Body of pancreas (tissue), 4 donors: ENCODE measurements at regions not wholly inside any gene's neighbourhood (a gene's known extent, or its start where the extent isn't known, plus 50 kb on each side); places are given as distances from the start of the nearest gene placed in this dataset.
"Not testable (repeated sequence)": the region's sequence is repeated elsewhere in the genome, so short reads cannot be mapped to it uniquely, and the experiment has no call there.

Experiments
- ATAC-seq: fragments of 150-250 bp; one replicate; pipeline ENCODE4 v1.9.1; 2016
- DNase-seq, 4 donors: peaks; one replicate each; pipeline ENCODE4 v3.0.0-alpha.2; 2019
- H3K27ac ChIP-seq, 4 donors: fragments of 200-600 bp; sonication (generic); 1 replicate in 3 of 4; 2 replicates in 1 of 4; pipeline versions ENCODE4 v1.5.1 to v1.6.1; 2016 to 2019; ENCODE audit warnings: mild to moderate bottlenecking in 1 of 4, mixed read lengths in 1 of 4, moderate library complexity in 1 of 4
- H3K27me3 ChIP-seq, 2 donors: fragments of 200-600 bp; sonication (generic); one replicate each; pipeline ENCODE4 v1.6.0; 2016; ENCODE audit warnings: mild to moderate bottlenecking in 1 of 2
- H3K36me3 ChIP-seq, 2 donors: fragments of 200-600 bp; sonication (generic); replicated peaks in 1 of 2; 2 replicates each; pipeline ENCODE4 v1.5.1; 2016; ENCODE audit warnings: low read depth in 2 of 2; ENCODE audit not compliant: insufficient read depth in 1 of 2
- H3K4me1 ChIP-seq: fragments of 200-600 bp; sonication (generic); one replicate; pipeline ENCODE4 v1.6.0; 2016
- H3K4me3 ChIP-seq, 2 donors: fragments of 200-600 bp; sonication (generic); 1 replicate in 1 of 2; 2 replicates in 1 of 2; pipeline ENCODE4 v1.5.1; 2016 to 2019
- H3K9me3 ChIP-seq, 3 donors: fragments of 200-600 bp; sonication (generic); 1 replicate in 2 of 3; 2 replicates in 1 of 3; pipeline ENCODE4 v1.5.1; 2016
- POLR2A ChIP-seq, 3 donors: fragments of 450-650 bp; IDR thresholded peaks; one replicate each; pipeline ENCODE4 v1.6.1; 2016; ENCODE audit warnings: antibody characterized with exemption in 3 of 3, mild to moderate bottlenecking in 2 of 3
- WGBS, 2 donors: methylation state at CpG; one replicate each; pipeline ENCODE4 v1.1.5; 2017; 5-methylcytosine and 5-hydroxymethylcytosine counted together
- intact Hi-C: fragments of 100-400 bp; cut with DNase I; formaldehyde crosslinking; loops from one replicate; pipeline ENCODE4 v1.15.1; 2023
- TF ChIP-seq, protein P1 (sequence below), 7 experiments: fragments of 450-650 bp in 4 of 7; fragments of 200-600 bp in 3 of 7; sonication (generic) in 3 of 7; IDR thresholded peaks; one replicate each; pipeline ENCODE4 v1.5.1; 2016 to 2019; ENCODE audit warnings: antibody characterized with exemption in 7 of 7

DNA sequence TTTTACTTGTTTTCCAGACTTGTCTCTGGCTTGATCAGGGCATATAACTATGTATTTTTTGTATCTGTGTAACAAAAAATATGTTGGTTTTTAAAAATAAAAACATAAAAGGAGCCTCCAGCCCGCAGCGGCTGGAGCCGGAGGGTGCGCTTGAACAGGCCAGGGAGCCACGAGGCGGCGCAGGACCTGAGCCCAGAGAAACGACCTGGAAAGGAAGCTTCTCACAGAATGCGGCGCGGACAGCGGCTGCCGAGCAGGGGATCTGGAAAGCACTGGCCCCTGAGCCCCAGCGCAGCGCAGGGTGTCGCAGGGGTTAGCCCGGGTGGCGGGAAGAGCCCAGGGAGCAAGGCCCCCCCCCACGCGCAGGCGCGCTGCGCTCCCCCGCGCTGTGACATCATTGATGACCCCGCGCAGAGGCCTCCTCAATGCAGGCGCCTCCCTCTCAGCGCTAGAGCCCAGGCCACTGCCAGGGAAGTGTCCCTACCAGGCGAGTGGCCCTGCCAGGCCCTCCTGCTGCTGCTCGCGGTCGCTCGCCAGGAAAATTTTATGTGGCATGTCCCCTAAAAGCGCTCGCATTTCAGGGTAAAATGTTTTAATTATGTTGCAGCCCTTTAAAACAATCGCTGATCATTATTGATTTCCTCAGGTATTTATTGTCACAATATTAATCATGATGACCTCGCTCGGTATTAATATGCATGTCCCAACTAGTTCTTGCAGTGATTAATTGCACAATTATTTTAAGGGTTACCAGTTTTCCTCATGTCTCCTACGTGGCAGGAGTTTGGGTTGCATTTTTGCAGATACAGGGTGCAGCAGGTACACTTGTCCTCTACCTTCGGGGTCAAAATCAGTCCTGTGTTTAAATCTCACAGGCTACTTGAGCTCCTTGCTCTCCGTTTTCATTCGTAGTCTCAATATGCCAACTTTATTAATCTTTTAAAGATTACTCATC is 134.2 kb downstream of the USP22 start:
- H3K9me3 ChIP-seq, result no peaks in the 10 kb centered on the region
- intact Hi-C loops, result no loop called here
- DNase-seq (peak; percentile 93 to 95 (median 94)), ATAC-seq (peak; percentile 98)
- H3K4me1 ChIP-seq, result peaks cover 19% of the 10 kb centered on the region
- peak; percentile 73 to 90 (median 86) for TF ChIP-seq POLR2A (IDR thresholded peaks at IDR 0.05)
- TF ChIP-seq, protein P1, sequence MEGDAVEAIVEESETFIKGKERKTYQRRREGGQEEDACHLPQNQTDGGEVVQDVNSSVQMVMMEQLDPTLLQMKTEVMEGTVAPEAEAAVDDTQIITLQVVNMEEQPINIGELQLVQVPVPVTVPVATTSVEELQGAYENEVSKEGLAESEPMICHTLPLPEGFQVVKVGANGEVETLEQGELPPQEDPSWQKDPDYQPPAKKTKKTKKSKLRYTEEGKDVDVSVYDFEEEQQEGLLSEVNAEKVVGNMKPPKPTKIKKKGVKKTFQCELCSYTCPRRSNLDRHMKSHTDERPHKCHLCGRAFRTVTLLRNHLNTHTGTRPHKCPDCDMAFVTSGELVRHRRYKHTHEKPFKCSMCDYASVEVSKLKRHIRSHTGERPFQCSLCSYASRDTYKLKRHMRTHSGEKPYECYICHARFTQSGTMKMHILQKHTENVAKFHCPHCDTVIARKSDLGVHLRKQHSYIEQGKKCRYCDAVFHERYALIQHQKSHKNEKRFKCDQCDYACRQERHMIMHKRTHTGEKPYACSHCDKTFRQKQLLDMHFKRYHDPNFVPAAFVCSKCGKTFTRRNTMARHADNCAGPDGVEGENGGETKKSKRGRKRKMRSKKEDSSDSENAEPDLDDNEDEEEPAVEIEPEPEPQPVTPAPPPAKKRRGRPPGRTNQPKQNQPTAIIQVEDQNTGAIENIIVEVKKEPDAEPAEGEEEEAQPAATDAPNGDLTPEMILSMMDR (IDR thresholded peaks at IDR 0.05), result peak; percentile 37 to 68 (median 56)
- H3K4me3 ChIP-seq, result peak overlapping the region in 1 of 2 donors; percentile 15
- WGBS, 2 donors, result 3 to 5% methylated on average over 24 to 42 of the region's 43 CpGs
- peak overlapping the region; percentile 91 to 98 (median 96) for H3K27ac ChIP-seq
- H3K27me3 ChIP-seq, result no peaks in the 10 kb centered on the region
- H3K36me3 ChIP-seq, result no peaks in the 10 kb centered on the region

DNA sequence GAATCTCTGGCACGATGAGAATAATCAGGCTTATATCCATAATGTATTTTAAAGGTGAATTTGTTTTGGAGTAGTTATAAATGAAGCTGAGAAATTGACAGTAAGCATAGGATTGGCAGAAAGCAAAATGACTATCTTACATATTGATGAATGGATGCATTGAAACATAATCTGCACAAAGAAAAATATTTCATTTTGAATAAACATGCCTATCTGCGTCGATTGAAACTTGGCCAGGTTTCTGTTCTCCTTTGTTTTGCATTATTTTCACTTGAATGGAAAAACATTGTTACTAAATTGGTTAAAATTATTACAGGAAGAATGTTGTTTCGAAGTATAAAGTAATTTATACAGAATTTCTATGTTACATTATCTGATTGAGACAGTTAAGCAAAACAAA is 128.2 kb downstream of the USP22 start:
- Histone ChIP-seq H3K27ac (no peak overlapping the region), H3K9me3 (no peaks in the 10 kb centered on the region), H3K36me3 (no peaks in the 10 kb centered on the region), H3K4me3 (no peak overlapping the region), H3K4me1 (no peaks in the 10 kb centered on the region), H3K27me3 (no peaks in the 10 kb centered on the region)
- 23 to 33% methylated on average over 4 of the region's 4 CpGs for WGBS, 2 donors
- no peak for TF ChIP-seq POLR2A (IDR thresholded peaks at IDR 0.05)
- TF ChIP-seq, protein P1 (IDR thresholded peaks at IDR 0.05), result no peak
- intact Hi-C loops, result no loop called here
- DNase-seq, result no peak
- ATAC-seq, result no peak

DNA sequence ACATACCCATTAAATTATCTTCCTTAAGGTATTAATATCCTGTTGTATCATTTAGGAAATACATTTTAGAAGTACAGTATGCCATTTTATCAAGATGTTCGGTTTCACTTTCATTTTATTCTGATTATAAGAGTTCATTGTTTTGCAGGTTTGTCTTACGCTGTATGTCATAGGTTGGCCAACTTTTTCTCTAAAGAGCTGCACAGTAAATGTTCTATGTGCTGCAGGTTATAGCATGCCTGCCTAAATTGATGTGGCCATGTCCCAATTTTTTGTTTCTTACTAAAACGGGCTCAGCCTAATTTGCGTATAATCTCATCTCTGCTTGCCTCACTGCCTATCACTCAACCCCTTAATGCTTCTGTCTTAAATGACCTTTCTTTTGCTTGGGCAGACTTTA is 126.4 kb downstream of the USP22 start:
- intact Hi-C loops, result no loop called here
- no peak overlapping the region for H3K4me3 ChIP-seq
- no peaks in the 10 kb centered on the region for H3K9me3 ChIP-seq
- WGBS, 2 donors, result 47 to 58% methylated on average over 4 of the region's 4 CpGs
- no peak for TF ChIP-seq POLR2A (IDR thresholded peaks at IDR 0.05)
- TF ChIP-seq, protein P1 (IDR thresholded peaks at IDR 0.05), result no peak
- ATAC-seq, result no peak
- H3K27me3 ChIP-seq, result no peaks in the 10 kb centered on the region
- H3K36me3 ChIP-seq, result no peaks in the 10 kb centered on the region
- no peak for DNase-seq
- H3K27ac ChIP-seq, result no peak overlapping the region
- H3K4me1 ChIP-seq, result no peaks in the 10 kb centered on the region

DNA sequence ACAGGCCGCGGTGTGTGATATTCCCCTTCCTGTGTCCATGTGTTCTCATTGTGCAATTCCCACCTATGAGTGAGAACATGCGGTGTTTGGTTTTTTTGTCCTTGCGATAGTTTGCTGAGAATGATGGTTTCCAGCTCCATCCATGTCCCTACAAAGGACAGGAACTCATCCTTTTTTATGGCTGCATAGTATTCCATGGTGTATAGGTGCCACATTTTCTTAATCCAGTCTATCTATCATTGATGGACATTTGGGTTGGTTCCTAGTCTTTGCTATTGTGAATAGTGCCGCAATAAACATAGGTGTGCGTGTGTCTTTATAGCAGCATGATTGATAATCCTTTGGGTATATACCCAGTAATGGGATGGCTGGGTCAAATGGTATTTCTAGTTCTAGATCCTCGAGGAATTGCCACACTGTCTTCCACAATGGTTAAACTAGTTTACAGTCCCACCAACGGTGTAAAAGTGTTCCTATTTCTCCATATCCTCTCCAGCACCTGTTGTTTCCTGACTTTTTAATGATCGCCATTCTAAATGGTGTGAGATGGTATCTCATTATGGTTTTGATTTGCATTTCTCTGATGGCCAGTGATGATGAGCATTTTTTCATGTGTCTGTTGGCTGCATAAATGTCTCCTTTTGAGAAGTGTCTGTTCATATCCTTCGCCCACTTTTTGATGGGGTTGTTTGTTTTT is 125.1 kb downstream of the USP22 start:
- H3K4me1 ChIP-seq, ATAC-seq, H3K27me3 ChIP-seq, H3K4me3 ChIP-seq, H3K27ac ChIP-seq, DNase-seq, intact Hi-C loops, H3K36me3 ChIP-seq, H3K9me3 ChIP-seq: not testable (repeated sequence)
- 83 to 89% methylated on average over 10 of the region's 10 CpGs for WGBS, 2 donors

DNA sequence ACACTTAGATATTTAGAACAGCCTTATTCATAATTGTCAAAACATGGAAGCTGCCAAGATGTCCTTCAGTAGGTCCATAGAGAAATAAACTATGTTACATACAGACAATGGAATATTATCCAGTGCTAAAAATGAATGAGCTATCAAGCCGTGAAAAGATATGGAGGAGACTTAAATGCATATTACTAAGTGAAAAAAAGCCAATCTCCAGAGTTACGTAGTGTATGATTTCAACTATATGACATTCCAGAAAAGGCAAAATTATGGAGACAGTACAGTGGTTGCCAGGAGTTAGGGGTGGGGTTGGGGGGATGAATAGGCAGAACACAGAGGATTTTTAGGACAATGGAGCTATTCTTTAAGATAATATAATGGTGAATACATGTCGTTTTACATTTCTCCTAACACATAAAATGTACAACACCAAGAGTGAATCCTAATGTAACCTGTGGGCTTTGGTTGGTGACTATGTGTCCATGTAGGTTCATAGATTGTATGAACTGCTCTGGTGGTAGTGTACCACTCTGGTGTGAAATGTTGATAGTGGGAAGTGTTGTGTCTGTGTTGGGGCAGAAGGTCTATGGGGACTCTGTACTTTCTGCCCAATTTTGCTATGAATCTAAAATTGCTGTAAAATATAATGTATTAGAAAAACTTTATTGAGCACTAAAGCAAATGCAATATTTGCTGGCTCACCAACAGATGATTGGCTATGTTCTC is 122.6 kb downstream of the USP22 start:
- intact Hi-C loops, result no loop called here
- Histone ChIP-seq H3K27me3 (no peaks in the 10 kb centered on the region), H3K4me1 (no peaks in the 10 kb centered on the region), H3K4me3 (no peak overlapping the region), H3K9me3 (no peaks in the 10 kb centered on the region), H3K36me3 (no peaks in the 10 kb centered on the region), H3K27ac (no peak overlapping the region)
- WGBS, 2 donors, result 55% methylated on average over 3 of the region's 3 CpGs
- ATAC-seq (no peak), DNase-seq (no peak)
- no peak for TF ChIP-seq POLR2A (IDR thresholded peaks at IDR 0.05)
- TF ChIP-seq, protein P1 (IDR thresholded peaks at IDR 0.05), result no peak
